Mesenchymal stem cell (in vitro differentiated cells and primary cell): ENCODE measurements at regions not wholly inside any gene's neighbourhood (a gene's known extent, or its start where the extent isn't known, plus 50 kb on each side); places are given as distances from the start of the nearest gene placed in this dataset.
A peak's percentile ranks its signal among the peaks of the same experiment; 100 is the strongest.

Experiments
- DNase-seq: peaks from one replicate; pipeline ENCODE4 v3.0.0-alpha.2; 2013
- H2AFZ ChIP-seq: one replicate; pipeline ENCODE4 v1.6.1; 2013; ENCODE audit warnings: low read depth, mild to moderate bottlenecking, control low read depth, inconsistent platforms, low read length, moderate library complexity
- H2AK5ac ChIP-seq: 2 replicates; pipeline ENCODE4 v1.6.1; 2013; ENCODE audit warnings: low read length, moderate library complexity, mild to moderate bottlenecking, inconsistent platforms; ENCODE audit not compliant: severe bottlenecking
- H2BK120ac ChIP-seq: one replicate; pipeline ENCODE4 v1.6.1; 2013; ENCODE audit warnings: low read depth, mild to moderate bottlenecking, inconsistent platforms, low read length, moderate library complexity
- H2BK12ac ChIP-seq, 2 experiments: one replicate each; pipeline ENCODE4 v1.6.1; 2013; ENCODE audit warnings: inconsistent platforms in 2 of 2, low read length in 2 of 2, mild to moderate bottlenecking in 2 of 2, moderate library complexity in 2 of 2, control low read depth in 1 of 2
- H2BK15ac ChIP-seq: one replicate; pipeline ENCODE4 v1.6.1; 2013; ENCODE audit warnings: mild to moderate bottlenecking, low read depth, inconsistent platforms; ENCODE audit not compliant: poor library complexity, severe bottlenecking
- H2BK5ac ChIP-seq: 2 replicates; pipeline ENCODE4 v1.6.1; 2013; ENCODE audit warnings: low read depth, mild to moderate bottlenecking, low read length, control low read depth, inconsistent platforms; ENCODE audit not compliant: poor library complexity, severe bottlenecking
- H3K14ac ChIP-seq, 2 experiments: one replicate each; pipeline ENCODE4 v1.6.1; 2013; ENCODE audit warnings: inconsistent platforms in 2 of 2, low read length in 2 of 2, control low read depth in 1 of 2, mild to moderate bottlenecking in 1 of 2, moderate library complexity in 1 of 2
- H3K18ac ChIP-seq, 2 experiments: one replicate each; pipeline ENCODE4 v1.6.1; 2013; ENCODE audit warnings: inconsistent platforms in 2 of 2, low read length in 2 of 2, control low read depth in 1 of 2, low read depth in 1 of 2, mild to moderate bottlenecking in 1 of 2
- H3K23ac ChIP-seq, 2 experiments: one replicate each; pipeline ENCODE4 v1.6.1; 2013; ENCODE audit warnings: inconsistent platforms in 2 of 2, low read length in 2 of 2, mild to moderate bottlenecking in 2 of 2, moderate library complexity in 2 of 2, control low read depth in 1 of 2
- H3K27ac ChIP-seq: 2 replicates; pipeline ENCODE4 v1.5.1; 2013; ENCODE audit warnings: mild to moderate bottlenecking, moderate library complexity, low read length, control low read depth, inconsistent platforms; ENCODE audit not compliant: poor library complexity, severe bottlenecking
- H3K27me3 ChIP-seq, 2 experiments: 2 replicates each; pipeline versions ENCODE4 v1.6.1 to v1.7.0; 2013; ENCODE audit warnings: low read length in 2 of 2, mild to moderate bottlenecking in 2 of 2, moderate library complexity in 2 of 2, control low read depth in 1 of 2, inconsistent platforms in 1 of 2; ENCODE audit not compliant: control insufficient read depth in 1 of 2, insufficient read depth in 1 of 2
- H3K36me3 ChIP-seq, 2 experiments: 2 replicates each; pipeline versions ENCODE4 v1.6.1 to v1.7.0; 2013; ENCODE audit warnings: low read length in 2 of 2, control low read depth in 1 of 2, inconsistent platforms in 1 of 2, low read depth in 1 of 2, mild to moderate bottlenecking in 1 of 2; ENCODE audit not compliant: insufficient read depth in 2 of 2, control insufficient read depth in 1 of 2
- H3K4ac ChIP-seq, 2 experiments: one replicate each; pipeline ENCODE4 v1.6.1; 2013; ENCODE audit warnings: inconsistent platforms in 2 of 2, low read length in 2 of 2, mild to moderate bottlenecking in 2 of 2, moderate library complexity in 2 of 2, control low read depth in 1 of 2, low read depth in 1 of 2
- H3K4me1 ChIP-seq: 2 replicates; pipeline ENCODE4 v1.6.1; 2013; ENCODE audit warnings: low read depth, low read length, control low read depth; ENCODE audit not compliant: control insufficient read depth, insufficient read depth
- H3K4me2 ChIP-seq: 2 replicates; pipeline ENCODE4 v1.6.1; 2013; ENCODE audit warnings: low read length, mild to moderate bottlenecking, inconsistent platforms; ENCODE audit not compliant: poor library complexity, severe bottlenecking
- H3K4me3 ChIP-seq, 2 experiments: 2 replicates each; pipeline versions ENCODE4 v1.5.1 to v1.7.0; 2013; ENCODE audit warnings: low read length in 2 of 2, mild to moderate bottlenecking in 2 of 2, control low read depth in 1 of 2, low read depth in 1 of 2; ENCODE audit not compliant: insufficient read depth in 1 of 2
- H3K79me1 ChIP-seq: replicated peaks from 2 replicates; pipeline ENCODE4 v1.6.1; 2013; ENCODE audit warnings: mild to moderate bottlenecking, control low read depth, low read length, inconsistent platforms; ENCODE audit not compliant: poor library complexity, severe bottlenecking
- H3K9ac ChIP-seq: 2 replicates; pipeline ENCODE4 v1.7.0; 2013; ENCODE audit warnings: mild to moderate bottlenecking, low read length, moderate library complexity
- H3K9me3 ChIP-seq: 2 replicates; pipeline ENCODE4 v1.7.0; 2013; ENCODE audit warnings: mild to moderate bottlenecking, low read length; ENCODE audit not compliant: control insufficient read depth
- H4K8ac ChIP-seq: one replicate; pipeline ENCODE4 v1.6.1; 2013; ENCODE audit warnings: inconsistent platforms, mild to moderate bottlenecking, low read length, moderate library complexity
- H4K91ac ChIP-seq: one replicate; pipeline ENCODE4 v1.6.1; 2013; ENCODE audit warnings: mild to moderate bottlenecking, low read length, inconsistent platforms
- WGBS: methylation state at CpG from one replicate; pipeline ENCODE4 v1.1.7; 2013; ENCODE audit warnings: mixed read lengths; 5-methylcytosine and 5-hydroxymethylcytosine counted together

- Histone ChIP-seq H3K4me3 (no peak overlapping the region), H3K4me2 (no peak overlapping the region), H4K8ac (no peak overlapping the region), H3K9ac (no peak overlapping the region), H2BK5ac (no peak overlapping the region), H3K4me1 (no peaks in the 10 kb centered on the region), H2BK12ac (no peak overlapping the region), H3K27me3 (no peaks in the 10 kb centered on the region), H2AFZ (no peak overlapping the region), H3K79me1 (no peaks in the 10 kb centered on the region), H2BK120ac (no peak overlapping the region), H2AK5ac (no peak overlapping the region), H3K18ac (no peak overlapping the region), H2BK15ac (no peak overlapping the region), H3K36me3 (no peaks in the 10 kb centered on the region), H3K4ac (no peak overlapping the region), H3K9me3 (no peaks in the 10 kb centered on the region), H3K14ac (no peak overlapping the region), H4K91ac (no peak overlapping the region), H3K27ac (no peak overlapping the region), H3K23ac (no peak overlapping the region)
- DNase-seq, result peak; percentile 5
- 50% methylated on average over 1 of the region's 2 CpGs for WGBS
Observed at GRCh38 chr2:40734797-40735196, 282.9 kb upstream of the SLC8A1 start.

- no peak overlapping the region for H2AK5ac ChIP-seq
- no peak overlapping the region for H3K4me3 ChIP-seq
- H3K9ac ChIP-seq, result no peak overlapping the region
- H3K4me2 ChIP-seq, result no peak overlapping the region
- no peaks in the 10 kb centered on the region for H3K4me1 ChIP-seq
- H3K18ac ChIP-seq, result no peak overlapping the region
- no peak overlapping the region for H2BK5ac ChIP-seq
- no peak overlapping the region for H3K14ac ChIP-seq
- no peaks in the 10 kb centered on the region for H3K36me3 ChIP-seq
- H2BK12ac ChIP-seq, result no peak overlapping the region
- H3K79me1 ChIP-seq, result no peaks in the 10 kb centered on the region
- H4K91ac ChIP-seq, result no peak overlapping the region
- H4K8ac ChIP-seq, result no peak overlapping the region
- DNase-seq, result no peak
- H2AFZ ChIP-seq, result no peak overlapping the region
- H3K27ac ChIP-seq, result no peak overlapping the region
- no peak overlapping the region for H3K23ac ChIP-seq
- no peaks in the 10 kb centered on the region for H3K27me3 ChIP-seq
- WGBS, result 89% methylated on average over 3 of the region's 4 CpGs
- H2BK120ac ChIP-seq, result no peak overlapping the region
- no peak overlapping the region for H3K4ac ChIP-seq
- H2BK15ac ChIP-seq, result no peak overlapping the region
- H3K9me3 ChIP-seq, result no peaks in the 10 kb centered on the region
Observed at GRCh38 chr2:40737180-40737579, 285.3 kb upstream of the SLC8A1 start.

- WGBS, result 67% methylated on average over 1 of the region's 1 CpG
- H3K27ac ChIP-seq, result no peak overlapping the region
- no peaks in the 10 kb centered on the region for H3K4me1 ChIP-seq
Observed at GRCh38 chr2:40740419-40740818, 288.5 kb upstream of the SLC8A1 start.

GRCh38 chr2:40741532-40741931, 289.6 kb upstream of the SLC8A1 start:
- Histone ChIP-seq H2AK5ac (no peak overlapping the region), H3K9me3 (no peaks in the 10 kb centered on the region), H3K36me3 (no peaks in the 10 kb centered on the region), H4K91ac (no peak overlapping the region), H3K18ac (no peak overlapping the region), H3K4ac (no peak overlapping the region), H2BK120ac (no peak overlapping the region), H2BK5ac (no peak overlapping the region), H3K4me3 (no peak overlapping the region), H3K27me3 (no peaks in the 10 kb centered on the region), H3K9ac (no peak overlapping the region), H3K4me1 (no peaks in the 10 kb centered on the region), H4K8ac (no peak overlapping the region), H3K79me1 (no peaks in the 10 kb centered on the region), H2AFZ (no peak overlapping the region), H3K27ac (no peak overlapping the region), H3K23ac (no peak overlapping the region), H2BK12ac (no peak overlapping the region), H3K4me2 (no peak overlapping the region), H3K14ac (no peak overlapping the region), H2BK15ac (no peak overlapping the region)
- WGBS, result 88% methylated on average over 2 of the region's 2 CpGs
- no peak for DNase-seq

More at GRCh38 chr2:40740419-40740818, 288.5 kb upstream of the SLC8A1 start:
- H2BK5ac ChIP-seq, result no peak overlapping the region
- H2BK15ac ChIP-seq, result no peak overlapping the region
- H3K9ac ChIP-seq, result no peak overlapping the region
- no peak overlapping the region for H2BK120ac ChIP-seq
- no peak overlapping the region for H2AFZ ChIP-seq
- H3K23ac ChIP-seq, result no peak overlapping the region
- H3K79me1 ChIP-seq, result no peaks in the 10 kb centered on the region
- no peak overlapping the region for H3K4me3 ChIP-seq
- no peak overlapping the region for H4K91ac ChIP-seq
- DNase-seq, result no peak
- H3K4ac ChIP-seq, result no peak overlapping the region
- H3K18ac ChIP-seq, result no peak overlapping the region
- no peaks in the 10 kb centered on the region for H3K9me3 ChIP-seq
- no peak overlapping the region for H2BK12ac ChIP-seq
- H3K27me3 ChIP-seq, result no peaks in the 10 kb centered on the region
- H2AK5ac ChIP-seq, result no peak overlapping the region
- H3K4me2 ChIP-seq, result no peak overlapping the region
- no peak overlapping the region for H4K8ac ChIP-seq
- H3K14ac ChIP-seq, result no peak overlapping the region
- H3K36me3 ChIP-seq, result no peaks in the 10 kb centered on the region
